ENCODE measurements at regions not wholly inside any gene's neighbourhood (a gene's known extent, or its start where the extent isn't known, plus 50 kb on each side); places are given as distances from the start of the nearest gene placed in this dataset.
A peak's percentile ranks its signal among the peaks of the same experiment; 100 is the strongest.

GRCh38 chr4:54539500-54540029 lies 118.2 kb upstream of the KIT start (continued):
- TF ChIP-seq ZNF772 (CRISPR knock-in tag; IDR thresholded peaks at IDR 0.05), result no peak
- no peak for TF ChIP-seq HOXA9 (CRISPR knock-in tag; IDR thresholded peaks at IDR 0.05; ENCODE audit: borderline replicate concordance)
- TF ChIP-seq KDM6A (CRISPR knock-in tag; IDR thresholded peaks at IDR 0.05; ENCODE audit: low read depth), result no peak
- TF ChIP-seq ZNF30 (CRISPR knock-in tag; IDR thresholded peaks at IDR 0.05), result no peak
- TF ChIP-seq ZMYM3 (CRISPR knock-in tag; IDR thresholded peaks at IDR 0.05), result no peak
- TF ChIP-seq ZNF687 (CRISPR knock-in tag; IDR thresholded peaks at IDR 0.05), result peak; percentile 35
- TF ChIP-seq HOXD1 (CRISPR knock-in tag; IDR thresholded peaks at IDR 0.05), result no peak
- TF ChIP-seq ZNF768 (CRISPR knock-in tag; IDR thresholded peaks at IDR 0.05), result peak; percentile 57; the same call in 1 of the 2 replicates
- TF ChIP-seq ZNF547 (CRISPR knock-in tag; IDR thresholded peaks at IDR 0.05), result no peak
- TF ChIP-seq ZNF629 (CRISPR knock-in tag; conservative IDR thresholded peaks at IDR 0.05), result no peak
- no peak for TF ChIP-seq ZNF598 (CRISPR knock-in tag; IDR thresholded peaks at IDR 0.05; ENCODE audit: borderline replicate concordance)
- TF ChIP-seq SYNCRIP (IDR thresholded peaks at IDR 0.05; ENCODE audit: insufficient read depth, low read depth, low read length), result no peak
- TF ChIP-seq KAT7 (CRISPR knock-in tag; IDR thresholded peaks at IDR 0.05; ENCODE audit: borderline replicate concordance), result no peak
- no peak for TF ChIP-seq CCDC6 (CRISPR knock-in tag; IDR thresholded peaks at IDR 0.05)
- TF ChIP-seq ZBTB46 (CRISPR knock-in tag; IDR thresholded peaks at IDR 0.05; ENCODE audit: borderline replicate concordance), result no peak
- no peak for TF ChIP-seq ATF7-NPFF (CRISPR knock-in tag; IDR thresholded peaks at IDR 0.05; ENCODE audit: low read depth)
- TF ChIP-seq PLSCR1 (CRISPR knock-in tag; IDR thresholded peaks at IDR 0.05; ENCODE audit: borderline replicate concordance), result no peak
- TF ChIP-seq SAFB2 (CRISPR knock-in tag; IDR thresholded peaks at IDR 0.05; ENCODE audit: borderline replicate concordance, low read depth), result no peak
- TF ChIP-seq NR0B2 (CRISPR knock-in tag; IDR thresholded peaks at IDR 0.05), result no peak
- no peak for TF ChIP-seq CBX5 (CRISPR knock-in tag; IDR thresholded peaks at IDR 0.05; ENCODE audit: borderline replicate concordance)
- TF ChIP-seq GTF3A (CRISPR knock-in tag; conservative IDR thresholded peaks at IDR 0.05), result no peak
- no peak for TF ChIP-seq RXRB (CRISPR knock-in tag; IDR thresholded peaks at IDR 0.05; ENCODE audit: borderline replicate concordance)
- no peak for TF ChIP-seq TBP (CRISPR knock-in tag; IDR thresholded peaks at IDR 0.05)
- TF ChIP-seq ZNF510 (CRISPR knock-in tag; IDR thresholded peaks at IDR 0.05; ENCODE audit: low read depth), result no peak
- TF ChIP-seq KLF13 (CRISPR knock-in tag; IDR thresholded peaks at IDR 0.05), result no peak
- no peak for TF ChIP-seq ZBTB7A (CRISPR knock-in tag; IDR thresholded peaks at IDR 0.05)
